ENCODE measurements at regions not wholly inside any gene's neighbourhood (a gene's known extent, or its start where the extent isn't known, plus 50 kb on each side); places are given as distances from the start of the nearest gene placed in this dataset.

- Mint-ChIP-seq H3K27me3 (no peaks in the 10 kb centered on the region), H3K27ac (no peak overlapping the region), H3K9me3 (no peaks in the 10 kb centered on the region), H3K4me1 (ENCODE audit: low read depth) (peaks cover 12% of the 10 kb centered on the region), H3K36me3 (ENCODE audit: low read depth) (no peaks in the 10 kb centered on the region), H3K4me3 (no peak overlapping the region)
These were observed 271.7 kb upstream of the SNX7 start for GRCh38 chr1:98389809-98390208.

GRCh38 chr1:98388441-98388840, 273.1 kb upstream of the SNX7 start:
- Mint-ChIP-seq H3K36me3 (ENCODE audit: low read depth) (no peaks in the 10 kb centered on the region), H3K4me1 (ENCODE audit: low read depth) (peaks cover 12% of the 10 kb centered on the region), H3K4me3 (no peak overlapping the region), H3K27ac (peak overlapping the region; percentile 14), H3K27me3 (no peaks in the 10 kb centered on the region), H3K9me3 (no peaks in the 10 kb centered on the region)

GRCh38 chr1:98387701-98388100, 273.8 kb upstream of the SNX7 start:
- H3K4me3 Mint-ChIP-seq, result no peak overlapping the region
- no peaks in the 10 kb centered on the region for H3K9me3 Mint-ChIP-seq
- no peak overlapping the region for H3K27ac Mint-ChIP-seq
- H3K4me1 Mint-ChIP-seq (ENCODE audit: low read depth), result peaks cover 12% of the 10 kb centered on the region
- no peaks in the 10 kb centered on the region for H3K27me3 Mint-ChIP-seq
- H3K36me3 Mint-ChIP-seq (ENCODE audit: low read depth), result no peaks in the 10 kb centered on the region

GRCh38 chr1:98386675-98387440, 274.7 kb upstream of the SNX7 start:
- no peak overlapping the region for H3K4me3 Mint-ChIP-seq
- H3K9me3 Mint-ChIP-seq, result no peaks in the 10 kb centered on the region
- H3K27me3 Mint-ChIP-seq, result no peaks in the 10 kb centered on the region
- H3K4me1 Mint-ChIP-seq (ENCODE audit: low read depth), result peaks cover 12% of the 10 kb centered on the region
- H3K36me3 Mint-ChIP-seq (ENCODE audit: low read depth), result no peaks in the 10 kb centered on the region
- H3K27ac Mint-ChIP-seq, result no peak overlapping the region

- H3K36me3 Mint-ChIP-seq (ENCODE audit: low read depth), result no peaks in the 10 kb centered on the region
These were observed 275.9 kb upstream of the SNX7 start for GRCh38 chr1:98385652-98386051.

GRCh38 chr1:98384461-98385141, 276.9 kb upstream of the SNX7 start:
- Mint-ChIP-seq H3K27ac (no peak overlapping the region), H3K27me3 (no peaks in the 10 kb centered on the region), H3K9me3 (no peaks in the 10 kb centered on the region), H3K4me1 (ENCODE audit: low read depth) (peaks cover 12% of the 10 kb centered on the region), H3K36me3 (ENCODE audit: low read depth) (no peaks in the 10 kb centered on the region), H3K4me3 (no peak overlapping the region)

More at GRCh38 chr1:98385652-98386051, 275.9 kb upstream of the SNX7 start:
- Mint-ChIP-seq H3K27ac (no peak overlapping the region), H3K4me1 (ENCODE audit: low read depth) (peaks cover 12% of the 10 kb centered on the region), H3K9me3 (no peaks in the 10 kb centered on the region), H3K27me3 (no peaks in the 10 kb centered on the region), H3K4me3 (no peak overlapping the region)

- H3K4me3 Mint-ChIP-seq, result no peak overlapping the region
- H3K9me3 Mint-ChIP-seq, result no peaks in the 10 kb centered on the region
- H3K36me3 Mint-ChIP-seq (ENCODE audit: low read depth), result no peaks in the 10 kb centered on the region
- H3K27me3 Mint-ChIP-seq, result no peaks in the 10 kb centered on the region
- H3K4me1 Mint-ChIP-seq (ENCODE audit: low read depth), result peaks cover 6% of the 10 kb centered on the region
- no peak overlapping the region for H3K27ac Mint-ChIP-seq
These were observed 278.4 kb upstream of the SNX7 start for GRCh38 chr1:98382986-98383740.

- Mint-ChIP-seq H3K27ac (no peak overlapping the region), H3K4me3 (no peak overlapping the region), H3K4me1 (ENCODE audit: low read depth) (peaks cover under 1% of the 10 kb centered on the region), H3K9me3 (no peaks in the 10 kb centered on the region), H3K36me3 (ENCODE audit: low read depth) (no peaks in the 10 kb centered on the region), H3K27me3 (no peaks in the 10 kb centered on the region)
These were observed 278.9 kb upstream of the SNX7 start for GRCh38 chr1:98382586-98382985.

GRCh38 chr1:98374098-98374497, 287.4 kb upstream of the SNX7 start:
- no peaks in the 10 kb centered on the region for H3K27me3 Mint-ChIP-seq
- no peak overlapping the region for H3K27ac Mint-ChIP-seq
- no peaks in the 10 kb centered on the region for H3K36me3 Mint-ChIP-seq (ENCODE audit: low read depth)
- no peaks in the 10 kb centered on the region for H3K4me1 Mint-ChIP-seq (ENCODE audit: low read depth)
- H3K9me3 Mint-ChIP-seq, result no peaks in the 10 kb centered on the region
- no peak overlapping the region for H3K4me3 Mint-ChIP-seq

- H3K9me3 Mint-ChIP-seq, result no peaks in the 10 kb centered on the region
- no peak overlapping the region for H3K4me3 Mint-ChIP-seq
- H3K27ac Mint-ChIP-seq, result no peak overlapping the region
- H3K4me1 Mint-ChIP-seq (ENCODE audit: low read depth), result no peaks in the 10 kb centered on the region
- H3K27me3 Mint-ChIP-seq, result no peaks in the 10 kb centered on the region
- no peaks in the 10 kb centered on the region for H3K36me3 Mint-ChIP-seq (ENCODE audit: low read depth)
These were observed 288.5 kb upstream of the SNX7 start for GRCh38 chr1:98373056-98373455.

- Mint-ChIP-seq H3K27ac (no peak overlapping the region), H3K4me1 (ENCODE audit: low read depth) (no peaks in the 10 kb centered on the region), H3K9me3 (no peaks in the 10 kb centered on the region), H3K4me3 (no peak overlapping the region), H3K36me3 (ENCODE audit: low read depth) (no peaks in the 10 kb centered on the region), H3K27me3 (no peaks in the 10 kb centered on the region)
These were observed 289.8 kb upstream of the SNX7 start for GRCh38 chr1:98371764-98372163.

GRCh38 chr1:98369463-98369862, 292.1 kb upstream of the SNX7 start:
- H3K27ac Mint-ChIP-seq, result no peak overlapping the region
- H3K4me1 Mint-ChIP-seq (ENCODE audit: low read depth), result no peaks in the 10 kb centered on the region
- no peaks in the 10 kb centered on the region for H3K36me3 Mint-ChIP-seq (ENCODE audit: low read depth)
- peaks cover 4% of the 10 kb centered on the region for H3K9me3 Mint-ChIP-seq
- H3K4me3 Mint-ChIP-seq, result no peak overlapping the region
- H3K27me3 Mint-ChIP-seq, result no peaks in the 10 kb centered on the region

- H3K4me3 Mint-ChIP-seq, result no peak overlapping the region
- no peaks in the 10 kb centered on the region for H3K36me3 Mint-ChIP-seq (ENCODE audit: low read depth)
- peaks cover 4% of the 10 kb centered on the region for H3K9me3 Mint-ChIP-seq
- H3K4me1 Mint-ChIP-seq (ENCODE audit: low read depth), result no peaks in the 10 kb centered on the region
- no peaks in the 10 kb centered on the region for H3K27me3 Mint-ChIP-seq
- no peak overlapping the region for H3K27ac Mint-ChIP-seq
These were observed 292.5 kb upstream of the SNX7 start for GRCh38 chr1:98368995-98369394.

- Mint-ChIP-seq H3K36me3 (ENCODE audit: low read depth) (no peaks in the 10 kb centered on the region), H3K27me3 (no peaks in the 10 kb centered on the region), H3K27ac (no peak overlapping the region)
These were observed 294.1 kb upstream of the SNX7 start for GRCh38 chr1:98367426-98367825.

GRCh38 chr1:98366343-98366742, 295.2 kb upstream of the SNX7 start:
- no peaks in the 10 kb centered on the region for H3K27me3 Mint-ChIP-seq
- H3K4me1 Mint-ChIP-seq (ENCODE audit: low read depth), result no peaks in the 10 kb centered on the region
- H3K9me3 Mint-ChIP-seq, result peaks cover 9% of the 10 kb centered on the region
- no peak overlapping the region for H3K4me3 Mint-ChIP-seq
- H3K27ac Mint-ChIP-seq, result no peak overlapping the region
- no peaks in the 10 kb centered on the region for H3K36me3 Mint-ChIP-seq (ENCODE audit: low read depth)

More at GRCh38 chr1:98367426-98367825, 294.1 kb upstream of the SNX7 start:
- Mint-ChIP-seq H3K4me3 (no peak overlapping the region), H3K4me1 (ENCODE audit: low read depth) (no peaks in the 10 kb centered on the region), H3K9me3 (peaks cover 6% of the 10 kb centered on the region)
